ENCODE measurements at regions not wholly inside any gene's neighbourhood (a gene's known extent, or its start where the extent isn't known, plus 50 kb on each side); places are given as distances from the start of the nearest gene placed in this dataset.

- TF ChIP-seq, protein P1, sequence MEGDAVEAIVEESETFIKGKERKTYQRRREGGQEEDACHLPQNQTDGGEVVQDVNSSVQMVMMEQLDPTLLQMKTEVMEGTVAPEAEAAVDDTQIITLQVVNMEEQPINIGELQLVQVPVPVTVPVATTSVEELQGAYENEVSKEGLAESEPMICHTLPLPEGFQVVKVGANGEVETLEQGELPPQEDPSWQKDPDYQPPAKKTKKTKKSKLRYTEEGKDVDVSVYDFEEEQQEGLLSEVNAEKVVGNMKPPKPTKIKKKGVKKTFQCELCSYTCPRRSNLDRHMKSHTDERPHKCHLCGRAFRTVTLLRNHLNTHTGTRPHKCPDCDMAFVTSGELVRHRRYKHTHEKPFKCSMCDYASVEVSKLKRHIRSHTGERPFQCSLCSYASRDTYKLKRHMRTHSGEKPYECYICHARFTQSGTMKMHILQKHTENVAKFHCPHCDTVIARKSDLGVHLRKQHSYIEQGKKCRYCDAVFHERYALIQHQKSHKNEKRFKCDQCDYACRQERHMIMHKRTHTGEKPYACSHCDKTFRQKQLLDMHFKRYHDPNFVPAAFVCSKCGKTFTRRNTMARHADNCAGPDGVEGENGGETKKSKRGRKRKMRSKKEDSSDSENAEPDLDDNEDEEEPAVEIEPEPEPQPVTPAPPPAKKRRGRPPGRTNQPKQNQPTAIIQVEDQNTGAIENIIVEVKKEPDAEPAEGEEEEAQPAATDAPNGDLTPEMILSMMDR (IDR thresholded peaks at IDR 0.05): no peak
- TF ChIP-seq POLR2A (IDR thresholded peaks at IDR 0.05): no peak
These were observed 111.8 kb upstream of the FRMD1 start for GRCh38 chr6:168190646-168191443.

Measured in testis (tissue), 2 donors.